SK-N-SH (cell line): ENCODE measurements at regions not wholly inside any gene's neighbourhood (a gene's known extent, or its start where the extent isn't known, plus 50 kb on each side); places are given as distances from the start of the nearest gene placed in this dataset.

ENCODE experiments used
- CTCF ChIA-PET: fragments of 300-600, 350-600 bp; formaldehyde crosslinking; extraction: SDS; loops from one replicate; lab custom pipeline; 2021; lab: Yijun Ruan, JAX
- POLR2A ChIA-PET: fragments of 350-600 bp; sonication (Branson Sonifier 250); formaldehyde crosslinking; extraction: SDS; loops from one replicate; lab custom pipeline; 2020; ENCODE audit warnings: antibody characterized with exemption, inconsistent platforms; lab: Yijun Ruan, JAX
- DNase-seq: peaks from one replicate; pipeline ENCODE4 v3.0.0; 2012
- H2AFZ ChIP-seq: fragments of 200-600 bp; sonication (generic); 2 replicates; pipeline ENCODE4 v1.8.1; 2016; ENCODE audit warnings: antibody characterized with exemption, mild to moderate bottlenecking, low read depth
- H3F3A ChIP-seq: fragments of 200-600 bp; sonication (generic); replicated peaks from 2 replicates; pipeline ENCODE3; 2016; ENCODE audit warnings: antibody characterized with exemption, mild to moderate bottlenecking; ENCODE audit not compliant: insufficient read depth
- H3K27ac ChIP-seq, 2 experiments: fragments of 200-500 bp in 1 of 2; fragments of 200-600 bp in 1 of 2; sonication (Bioruptor generic) in 1 of 2; sonication (generic), shearing (Covaris generic) in 1 of 2; 2 replicates each; pipeline versions ENCODE4 v1.5.1 to v1.6.1; 2014 to 2016; ENCODE audit warnings: low read depth in 2 of 2, inconsistent platforms in 1 of 2, low read length in 1 of 2, mild to moderate bottlenecking in 1 of 2, mixed read lengths in 1 of 2
- H3K27me3 ChIP-seq: fragments of 200-600 bp; sonication (generic), shearing (Covaris generic); 2 replicates; pipeline ENCODE4 v1.6.1; 2016; ENCODE audit warnings: mixed run types; ENCODE audit not compliant: insufficient read depth
- H3K36me3 ChIP-seq, 2 experiments: fragments of 200-500 bp in 1 of 2; fragments of 200-600 bp in 1 of 2; sonication (Bioruptor generic) in 1 of 2; sonication (generic) in 1 of 2; replicated peaks in 1 of 2; 2 replicates each; pipeline versions ENCODE3 to v1.5.1; 2014 to 2016; ENCODE audit warnings: low read length in 1 of 2, mild to moderate bottlenecking in 1 of 2; ENCODE audit not compliant: insufficient read depth in 2 of 2, control insufficient read depth in 1 of 2
- H3K4me1 ChIP-seq, 2 experiments: fragments of 200-500 bp in 1 of 2; fragments of 200-600 bp in 1 of 2; sonication (Bioruptor generic) in 1 of 2; sonication (generic), shearing (Covaris generic) in 1 of 2; 2 replicates each; pipeline versions ENCODE4 v1.5.1 to v1.6.1; 2014 to 2016; ENCODE audit warnings: low read depth in 1 of 2, low read length in 1 of 2, mixed run types in 1 of 2; ENCODE audit not compliant: insufficient read depth in 2 of 2, control insufficient read depth in 1 of 2
- H3K4me2 ChIP-seq: fragments of 200-600 bp; sonication (generic), shearing (Covaris generic); 2 replicates; pipeline ENCODE4 v1.6.1; 2017; ENCODE audit warnings: mixed run types
- H3K4me3 ChIP-seq, 2 experiments: fragments of 200-500 bp in 1 of 2; fragments of 200-600 bp in 1 of 2; sonication (Bioruptor generic) in 1 of 2; sonication (generic), shearing (Covaris generic) in 1 of 2; 2 replicates each; pipeline versions ENCODE4 v1.5.1 to v1.8.1; 2014 to 2016; ENCODE audit warnings: low read depth in 2 of 2, inconsistent platforms in 1 of 2, low read length in 1 of 2, mild to moderate bottlenecking in 1 of 2, mixed read lengths in 1 of 2, moderate library complexity in 1 of 2
- H3K79me2 ChIP-seq: fragments of 200-600 bp; sonication (generic); 2 replicates; pipeline ENCODE4 v1.8.1; 2017; ENCODE audit warnings: mild to moderate bottlenecking; ENCODE audit not compliant: insufficient read depth
- H3K9ac ChIP-seq: fragments of 200-600 bp; sonication (generic); 2 replicates; pipeline ENCODE4 v1.6.1; 2017; ENCODE audit warnings: mixed run types
- H3K9me2 ChIP-seq: fragments of 200-600 bp; sonication (generic); 2 replicates; pipeline ENCODE4 v1.6.1; 2017; ENCODE audit warnings: mixed run types
- H3K9me3 ChIP-seq: fragments of 200-600 bp; sonication (generic); 2 replicates; pipeline ENCODE4 v1.6.1; 2017; ENCODE audit warnings: mixed run types, mild to moderate bottlenecking, moderate library complexity
- H4K20me1 ChIP-seq: fragments of 200-600 bp; sonication (generic); 2 replicates; pipeline ENCODE4 v1.6.1; 2017; ENCODE audit warnings: mild to moderate bottlenecking, mixed run types; ENCODE audit not compliant: insufficient read depth
- ELF1 ChIP-seq: IDR thresholded peaks from 2 replicates; pipeline ENCODE4 v1.4.0; 2012
- FOSL2 ChIP-seq: IDR thresholded peaks from 2 replicates; pipeline ENCODE4 v1.4.0; 2012; ENCODE audit warnings: low read depth, mild to moderate bottlenecking, moderate library complexity, borderline replicate concordance
- GABPA ChIP-seq: IDR thresholded peaks from 2 replicates; pipeline ENCODE4 v1.4.0; 2012; ENCODE audit warnings: low read depth, mild to moderate bottlenecking
- NFIC ChIP-seq: IDR thresholded peaks from 2 replicates; pipeline ENCODE4 v1.4.0; 2012; ENCODE audit warnings: borderline replicate concordance
- NRF1 ChIP-seq: IDR thresholded peaks from 2 replicates; pipeline ENCODE4 v1.6.1; 2012; ENCODE audit warnings: low read depth, mild to moderate bottlenecking, low read length
- POLR2AphosphoS5 ChIP-seq: IDR thresholded peaks from 2 replicates; pipeline ENCODE4 v1.6.1; 2012; ENCODE audit warnings: low read depth, low read length
- RAD21 ChIP-seq: IDR thresholded peaks from 2 replicates; pipeline ENCODE4 v1.6.1; 2012; ENCODE audit warnings: mild to moderate bottlenecking, low read length
- RCOR1 ChIP-seq: fragments of 150-350 bp; IDR thresholded peaks from 2 replicates; pipeline ENCODE4 v1.6.1; 2017; ENCODE audit warnings: antibody characterized with exemption, low read length
- RFX5 ChIP-seq: IDR thresholded peaks from 2 replicates; pipeline ENCODE4 v1.6.1; 2012; ENCODE audit warnings: mild to moderate bottlenecking, improper control_type of control experiment, low read length
- RXRA ChIP-seq: IDR thresholded peaks from 2 replicates; pipeline ENCODE4 v1.4.0; 2012; ENCODE audit warnings: low read depth, mild to moderate bottlenecking, borderline replicate concordance
- SIN3A ChIP-seq: IDR thresholded peaks from 2 replicates; pipeline ENCODE4 v1.6.1; 2012; ENCODE audit warnings: low read depth, mild to moderate bottlenecking, low read length, moderate library complexity, borderline replicate concordance
- SMC3 ChIP-seq: IDR thresholded peaks from 2 replicates; pipeline ENCODE4 v1.6.1; 2012; ENCODE audit warnings: low read depth, low read length, improper control_type of control experiment
- TEAD4 ChIP-seq: IDR thresholded peaks from 2 replicates; pipeline ENCODE4 v1.4.0; 2012; ENCODE audit warnings: mild to moderate bottlenecking, borderline replicate concordance; ENCODE audit not compliant: insufficient read depth
- YY1 ChIP-seq: IDR thresholded peaks from 2 replicates; pipeline ENCODE4 v1.4.0; 2012; ENCODE audit warnings: low read depth, mild to moderate bottlenecking
- WGBS: methylation state at CpG from one replicate; pipeline ENCODE4 v1.1.6; 2017; ENCODE audit warnings: low lambda C conversion rate; 5-methylcytosine and 5-hydroxymethylcytosine counted together
- TF ChIP-seq, protein P1 (sequence below): IDR thresholded peaks from 2 replicates; pipeline ENCODE4 v1.4.0; 2012; ENCODE audit warnings: low read depth
- TF ChIP-seq, protein P2 (sequence below): IDR thresholded peaks from 2 replicates; pipeline ENCODE4 v1.4.0; 2012; ENCODE audit warnings: low read depth, borderline replicate concordance
- TF ChIP-seq, protein P3 (sequence below): fragments of 150-350 bp; IDR thresholded peaks from 2 replicates; pipeline ENCODE4 v1.6.1; 2016; ENCODE audit warnings: mild to moderate bottlenecking, low read depth, low read length

DNA sequence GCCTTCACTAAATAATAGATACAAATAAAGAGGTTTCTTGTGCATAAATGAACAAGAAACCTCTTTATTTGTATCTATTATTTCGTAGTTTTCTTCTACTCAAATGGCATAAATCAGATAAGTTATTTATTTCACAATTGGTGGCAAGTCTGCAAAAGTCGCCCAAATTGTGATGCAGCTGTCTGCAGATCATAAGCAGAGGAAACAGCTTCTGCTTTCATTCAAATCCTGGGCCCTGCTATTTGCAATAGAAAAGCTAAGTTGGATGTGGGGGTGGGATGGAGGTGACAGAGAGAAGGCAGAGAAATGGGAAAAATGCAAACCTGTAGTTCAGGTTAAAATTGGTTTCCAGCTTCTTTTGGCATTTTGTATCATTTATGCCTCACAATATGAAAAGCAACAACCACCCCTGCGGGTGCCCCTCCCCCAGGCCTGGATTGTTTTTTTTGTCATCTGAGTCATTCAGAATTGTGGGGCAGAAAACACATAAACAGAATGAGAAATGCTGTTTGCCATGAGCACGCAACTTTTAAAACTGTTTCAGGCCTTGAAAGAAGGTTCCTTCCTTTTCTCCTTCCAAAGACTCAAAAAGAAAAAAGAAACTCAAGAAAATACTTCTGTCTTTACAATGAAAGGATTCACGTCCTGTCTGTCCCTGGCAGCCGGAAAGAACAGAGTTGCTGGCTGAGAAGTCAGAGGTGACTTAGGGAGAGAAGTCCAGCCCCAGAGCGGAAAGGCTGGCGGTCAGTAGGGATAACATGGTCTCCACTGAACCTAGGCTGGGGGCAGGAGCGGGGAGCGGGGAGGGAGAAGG is 132.9 kb downstream of the BAMBI start:
- Histone ChIP-seq H3K27me3 (no peaks in the 10 kb centered on the region), H2AFZ (no peak overlapping the region), H3K79me2 (no peaks in the 10 kb centered on the region), H3K9me3 (no peaks in the 10 kb centered on the region), H4K20me1 (no peaks in the 10 kb centered on the region), H3K36me3 (no peaks in the 10 kb centered on the region), H3K4me3 (no peak overlapping the region), H3K4me1 (peaks cover 0 to 23% of the 10 kb centered on the region in 2 experiments; a peak in 2 of 4 replicates), H3K9ac (no peak overlapping the region), H3K27ac (no peak overlapping the region; a peak in 1 of 4 replicates), H3K4me2 (no peak overlapping the region), H3F3A (no peaks in the 10 kb centered on the region), H3K9me2 (no peaks in the 10 kb centered on the region)
- POLR2A ChIA-PET: no interaction called here
- CTCF ChIA-PET: interaction anchor here (0.6 to 1.0 kb wide), 2 partner anchors 23 to 863 kb away, joined by 3 read pairs; no protein-coding TSS in a partner anchor
- 74% methylated on average over 10 of the region's 10 CpGs for whole genome bisulfite sequencing
- TF ChIP-seq SIN3A (no peak), ELF1 (no peak)
- DNase-seq: no peak

DNA sequence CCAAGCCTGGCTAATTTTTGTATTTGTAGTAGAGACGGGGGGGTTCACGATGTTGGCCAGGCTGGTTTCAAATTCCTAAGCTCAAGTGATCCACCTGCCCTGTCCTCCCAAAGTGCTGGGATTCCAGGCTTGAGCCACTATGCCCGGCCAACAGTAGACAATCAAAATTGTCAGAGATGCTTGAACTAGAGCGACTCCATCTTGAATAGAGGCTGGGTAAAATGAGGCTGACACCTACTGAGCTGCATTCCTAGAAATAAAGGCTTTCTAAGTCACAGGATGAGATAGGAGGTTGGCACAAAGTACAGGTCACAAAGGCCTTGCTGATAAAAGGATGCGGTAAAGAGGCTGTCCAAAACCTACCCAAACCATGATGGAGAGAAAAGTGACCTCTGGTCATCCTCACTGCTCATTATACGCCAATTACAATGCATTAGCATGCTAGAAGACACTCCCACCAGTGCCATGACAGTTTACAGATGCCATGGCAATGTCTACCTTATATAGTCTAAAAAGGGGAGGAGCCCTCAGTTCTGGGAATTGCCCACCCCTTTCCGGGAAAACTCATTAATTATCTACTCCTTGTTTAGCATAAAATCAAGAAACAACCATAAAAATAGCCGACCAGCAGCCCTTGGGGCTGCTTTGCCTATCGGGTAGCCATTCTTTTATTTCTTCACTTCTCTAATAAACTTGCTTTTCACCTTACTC is 134.5 kb downstream of the BAMBI start:
- Histone ChIP-seq H3K9ac (no peak overlapping the region), H4K20me1 (no peaks in the 10 kb centered on the region)

DNA sequence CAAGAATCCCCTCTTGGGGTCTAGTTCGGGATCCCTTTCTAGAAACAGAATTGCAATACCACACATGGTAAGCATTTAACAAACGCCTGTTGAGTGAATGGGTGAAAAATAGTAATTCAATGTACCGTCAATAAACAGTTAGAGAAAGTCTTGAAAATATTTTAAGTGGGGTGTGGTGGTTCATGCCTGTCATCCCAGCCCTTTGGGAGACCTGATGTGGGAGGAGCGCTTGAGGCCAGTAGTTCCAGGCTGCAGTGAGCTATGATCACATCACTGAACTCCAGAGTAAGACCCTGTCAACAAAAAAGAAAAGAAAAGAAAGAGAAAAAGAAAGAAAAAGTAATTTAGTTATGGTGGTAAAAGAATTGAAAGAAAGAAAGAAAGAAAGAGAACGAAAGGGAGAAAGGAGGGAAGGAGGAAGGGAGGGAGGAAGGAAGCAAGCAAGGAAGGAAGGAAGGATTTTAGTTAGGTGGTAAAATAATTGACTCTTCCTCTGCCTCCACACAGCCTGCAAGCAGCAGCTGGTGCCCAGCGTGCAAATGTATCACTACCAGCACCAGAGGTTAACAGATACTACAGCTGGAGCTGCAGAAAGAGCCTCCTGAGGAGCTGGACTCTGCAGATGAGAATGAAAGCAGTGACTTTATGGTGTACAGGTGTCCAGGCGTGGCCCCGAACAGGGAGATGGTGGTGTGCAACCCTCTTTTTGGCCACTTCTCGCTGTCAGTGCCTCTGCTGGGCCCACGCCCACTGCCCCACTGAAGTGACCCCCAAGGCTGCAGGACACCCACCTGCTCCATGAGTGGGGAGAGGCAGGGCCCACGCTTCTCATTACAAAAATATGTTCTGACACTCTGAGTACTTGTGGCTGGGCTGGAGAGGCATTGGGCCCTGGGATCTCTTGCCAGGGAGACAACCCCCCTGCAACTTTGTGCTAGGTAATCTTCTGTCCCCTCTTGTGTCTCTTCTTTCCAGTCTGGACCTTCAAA is 135.4 kb downstream of the BAMBI start:
- no peaks in the 10 kb centered on the region for H3K9me2 ChIP-seq
- H3K27ac ChIP-seq: no peak overlapping the region
- DNase-seq: no peak
- peaks cover 0 to 11% of the 10 kb centered on the region in 2 experiments; a peak in 2 of 4 replicates for H3K4me1 ChIP-seq
- H3K9ac ChIP-seq: no peak overlapping the region
- no peak for TF ChIP-seq TEAD4
- no peak for TF ChIP-seq SMC3
- TF ChIP-seq GABPA: no peak
- TF ChIP-seq, protein P1, sequence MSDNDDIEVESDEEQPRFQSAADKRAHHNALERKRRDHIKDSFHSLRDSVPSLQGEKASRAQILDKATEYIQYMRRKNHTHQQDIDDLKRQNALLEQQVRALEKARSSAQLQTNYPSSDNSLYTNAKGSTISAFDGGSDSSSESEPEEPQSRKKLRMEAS: no peak
- TF ChIP-seq YY1: no peak
- TF ChIP-seq RCOR1: no peak
- TF ChIP-seq NFIC: no peak
- TF ChIP-seq, protein P2, sequence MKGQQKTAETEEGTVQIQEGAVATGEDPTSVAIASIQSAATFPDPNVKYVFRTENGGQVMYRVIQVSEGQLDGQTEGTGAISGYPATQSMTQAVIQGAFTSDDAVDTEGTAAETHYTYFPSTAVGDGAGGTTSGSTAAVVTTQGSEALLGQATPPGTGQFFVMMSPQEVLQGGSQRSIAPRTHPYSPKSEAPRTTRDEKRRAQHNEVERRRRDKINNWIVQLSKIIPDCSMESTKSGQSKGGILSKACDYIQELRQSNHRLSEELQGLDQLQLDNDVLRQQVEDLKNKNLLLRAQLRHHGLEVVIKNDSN: no peak
- TF ChIP-seq RXRA: no peak
- TF ChIP-seq FOSL2: no peak
- TF ChIP-seq NRF1: no peak
- TF ChIP-seq RFX5: no peak
- TF ChIP-seq POLR2AphosphoS5: no peak
- TF ChIP-seq, all 33 proteins: peak for 0
- Histone ChIP-seq H3K4me2 (no peak overlapping the region), H2AFZ (no peak overlapping the region), H3K4me3 (no peak overlapping the region), H3K79me2 (no peaks in the 10 kb centered on the region), H3K36me3 (no peaks in the 10 kb centered on the region), H3K9me3 (no peaks in the 10 kb centered on the region), H3F3A (no peaks in the 10 kb centered on the region), H4K20me1 (no peaks in the 10 kb centered on the region), H3K27me3 (no peaks in the 10 kb centered on the region)
- CTCF ChIA-PET: no interaction called here
- whole genome bisulfite sequencing: 49% methylated on average over 10 of the region's 11 CpGs
- POLR2A ChIA-PET: no interaction called here

More for the DNA sequence above, 134.5 kb downstream of the BAMBI start:
- no peak for TF ChIP-seq RAD21
- TF ChIP-seq, protein P3, sequence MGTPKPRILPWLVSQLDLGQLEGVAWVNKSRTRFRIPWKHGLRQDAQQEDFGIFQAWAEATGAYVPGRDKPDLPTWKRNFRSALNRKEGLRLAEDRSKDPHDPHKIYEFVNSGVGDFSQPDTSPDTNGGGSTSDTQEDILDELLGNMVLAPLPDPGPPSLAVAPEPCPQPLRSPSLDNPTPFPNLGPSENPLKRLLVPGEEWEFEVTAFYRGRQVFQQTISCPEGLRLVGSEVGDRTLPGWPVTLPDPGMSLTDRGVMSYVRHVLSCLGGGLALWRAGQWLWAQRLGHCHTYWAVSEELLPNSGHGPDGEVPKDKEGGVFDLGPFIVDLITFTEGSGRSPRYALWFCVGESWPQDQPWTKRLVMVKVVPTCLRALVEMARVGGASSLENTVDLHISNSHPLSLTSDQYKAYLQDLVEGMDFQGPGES: no peak
- TF ChIP-seq, all 33 proteins: peak for 0
- Histone ChIP-seq H3K9me3 (no peaks in the 10 kb centered on the region), H3K27me3 (no peaks in the 10 kb centered on the region), H3K36me3 (no peaks in the 10 kb centered on the region), H2AFZ (no peak overlapping the region), H3K27ac (no peak overlapping the region), H3K4me1 (peaks cover 0 to 20% of the 10 kb centered on the region in 2 experiments; a peak in 2 of 4 replicates), H3K9me2 (no peaks in the 10 kb centered on the region), H3F3A (no peaks in the 10 kb centered on the region), H3K4me2 (no peak overlapping the region), H3K79me2 (no peaks in the 10 kb centered on the region), H3K4me3 (no peak overlapping the region)
- POLR2A ChIA-PET: no interaction called here
- WGBS: 75% methylated on average over 9 of the region's 9 CpGs
- CTCF ChIA-PET: interaction anchor here (0.8 kb wide), 1 partner anchor 134 kb away, joined by 3 read pairs; the partner anchor contains the start of gene BAMBI
- no peak for DNase-seq
